Upper lobe of right lung (tissue), 1 donor: ENCODE measurements at regions not wholly inside any gene's neighbourhood (a gene's known extent, or its start where the extent isn't known, plus 50 kb on each side); places are given as distances from the start of the nearest gene placed in this dataset.
"Not testable (repeated sequence)": the region's sequence is repeated elsewhere in the genome, so short reads cannot be mapped to it uniquely, and the experiment has no call there.

ENCODE experiments used
- ATAC-seq: fragments of 200-7000 bp; cut with Tn5 transposase; one replicate; pipeline ENCODE4 v1.9.1; 2020; ENCODE audit warnings: mild to moderate bottlenecking, moderate library complexity
- DNase-seq: peaks from one replicate; pipeline ENCODE4 v3.0.0-alpha.2; 2020
- H3K27ac ChIP-seq: fragments of 200-600 bp; one replicate; pipeline ENCODE4 v1.8.0; 2022
- H3K27me3 ChIP-seq: fragments of 200-600 bp; one replicate; pipeline ENCODE4 v1.8.0; 2022; ENCODE audit warnings: mild to moderate bottlenecking
- H3K36me3 ChIP-seq: fragments of 200-600 bp; one replicate; pipeline ENCODE4 v1.8.0; 2022
- H3K4me1 ChIP-seq: fragments of 200-600 bp; one replicate; pipeline ENCODE4 v1.8.0; 2022
- H3K4me3 ChIP-seq: fragments of 200-600 bp; one replicate; pipeline ENCODE4 v1.8.0; 2022; ENCODE audit warnings: mild to moderate bottlenecking
- H3K9me3 ChIP-seq: fragments of 200-600 bp; one replicate; pipeline ENCODE4 v1.8.0; 2022
- intact Hi-C: fragments of 100-400 bp; cut with DNase I; formaldehyde crosslinking; loops from one replicate; pipeline ENCODE4 v1.11.0; 2022
- TF ChIP-seq, protein P1 (sequence below): fragments of 200-600 bp; IDR thresholded peaks from one replicate; pipeline ENCODE4 v1.8.0; 2022; ENCODE audit warnings: antibody characterized with exemption
- donor health status: DM: no; HTN: yes; CAD: no; lungs with severe emphysema.

DNA sequence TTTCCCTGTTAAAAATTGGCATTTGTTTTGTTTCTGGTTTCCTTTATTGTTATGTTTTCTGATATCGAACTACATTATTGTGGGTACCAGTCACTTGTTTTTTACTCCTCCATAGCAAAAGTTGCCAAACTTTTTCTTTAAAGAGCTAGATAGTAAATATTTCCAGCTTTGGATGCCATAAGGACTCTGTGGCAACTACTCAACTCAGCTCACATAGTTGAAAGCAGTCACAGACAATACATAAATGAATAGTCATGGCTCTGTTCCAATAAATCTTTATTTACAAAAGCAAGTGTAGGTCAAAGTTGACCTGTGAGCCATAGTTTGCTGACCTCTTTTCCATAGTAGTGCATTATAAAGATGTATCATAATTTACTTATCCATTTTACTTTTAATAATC is 305.0 kb downstream of the RASEF start:
- TF ChIP-seq, protein P1, sequence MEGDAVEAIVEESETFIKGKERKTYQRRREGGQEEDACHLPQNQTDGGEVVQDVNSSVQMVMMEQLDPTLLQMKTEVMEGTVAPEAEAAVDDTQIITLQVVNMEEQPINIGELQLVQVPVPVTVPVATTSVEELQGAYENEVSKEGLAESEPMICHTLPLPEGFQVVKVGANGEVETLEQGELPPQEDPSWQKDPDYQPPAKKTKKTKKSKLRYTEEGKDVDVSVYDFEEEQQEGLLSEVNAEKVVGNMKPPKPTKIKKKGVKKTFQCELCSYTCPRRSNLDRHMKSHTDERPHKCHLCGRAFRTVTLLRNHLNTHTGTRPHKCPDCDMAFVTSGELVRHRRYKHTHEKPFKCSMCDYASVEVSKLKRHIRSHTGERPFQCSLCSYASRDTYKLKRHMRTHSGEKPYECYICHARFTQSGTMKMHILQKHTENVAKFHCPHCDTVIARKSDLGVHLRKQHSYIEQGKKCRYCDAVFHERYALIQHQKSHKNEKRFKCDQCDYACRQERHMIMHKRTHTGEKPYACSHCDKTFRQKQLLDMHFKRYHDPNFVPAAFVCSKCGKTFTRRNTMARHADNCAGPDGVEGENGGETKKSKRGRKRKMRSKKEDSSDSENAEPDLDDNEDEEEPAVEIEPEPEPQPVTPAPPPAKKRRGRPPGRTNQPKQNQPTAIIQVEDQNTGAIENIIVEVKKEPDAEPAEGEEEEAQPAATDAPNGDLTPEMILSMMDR = no peak

DNA sequence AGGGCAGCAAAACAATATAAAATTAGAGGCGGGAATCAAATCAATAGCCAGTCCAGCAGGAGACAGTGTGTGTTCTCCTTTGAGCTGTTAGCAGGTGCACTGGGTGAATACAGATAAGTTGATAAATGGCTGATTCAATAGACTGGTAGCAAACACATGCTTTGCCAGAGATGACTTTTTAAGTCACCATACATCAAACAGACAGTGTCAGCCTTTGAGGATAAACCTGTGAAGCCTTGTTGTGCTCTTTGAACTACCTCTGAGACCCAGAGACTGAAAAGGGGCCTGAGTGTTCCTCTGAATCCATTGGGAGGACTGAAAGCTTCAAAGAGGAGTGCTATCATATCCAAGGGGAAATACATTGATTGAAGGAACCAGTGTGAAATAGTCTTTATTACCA is 301.9 kb downstream of the RASEF start:
- Histone ChIP-seq H3K36me3 (no peaks in the 10 kb centered on the region), H3K4me1 (no peaks in the 10 kb centered on the region), H3K9me3 (no peaks in the 10 kb centered on the region), H3K27me3 (no peaks in the 10 kb centered on the region), H3K4me3 (no peak overlapping the region), H3K27ac (no peak overlapping the region)
- no peak for ATAC-seq
- intact Hi-C loops = no loop called here
- TF ChIP-seq, protein P1 = no peak
- DNase-seq = no peak

More for the DNA sequence above, 305.0 kb downstream of the RASEF start:
- Histone ChIP-seq H3K4me1 (no peaks in the 10 kb centered on the region), H3K27me3 (no peaks in the 10 kb centered on the region), H3K9me3 (no peaks in the 10 kb centered on the region), H3K27ac (no peak overlapping the region), H3K36me3 (no peaks in the 10 kb centered on the region), H3K4me3 (no peak overlapping the region)
- ATAC-seq (no peak), DNase-seq (no peak)
- intact Hi-C loops = no loop called here

DNA sequence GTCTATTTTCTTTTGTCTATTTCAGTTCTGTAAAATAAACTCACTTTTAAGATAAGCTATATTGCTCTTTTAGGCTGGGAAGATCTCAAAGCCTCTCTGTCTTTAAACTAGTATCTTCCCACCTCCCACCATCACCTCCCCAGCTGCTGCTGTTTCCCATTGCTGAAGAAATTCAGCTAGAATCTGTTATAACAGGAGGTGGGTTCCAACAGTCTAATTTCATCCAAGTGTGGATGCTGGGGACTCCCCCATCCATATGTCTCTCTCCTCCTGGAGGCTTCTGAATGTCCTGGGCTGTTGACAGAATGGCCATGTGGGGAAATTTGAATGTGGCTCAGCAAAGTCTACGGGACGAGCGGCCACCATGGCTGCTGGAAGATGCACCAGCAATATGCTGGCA is 301.0 kb downstream of the RASEF start:
- Histone ChIP-seq H3K27me3 (no peaks in the 10 kb centered on the region), H3K27ac (no peak overlapping the region), H3K36me3 (no peaks in the 10 kb centered on the region), H3K4me3 (no peak overlapping the region), H3K9me3 (no peaks in the 10 kb centered on the region), H3K4me1 (no peaks in the 10 kb centered on the region)
- TF ChIP-seq, protein P1 = no peak
- intact Hi-C loops = no loop called here
- DNase-seq (no peak), ATAC-seq (no peak)

DNA sequence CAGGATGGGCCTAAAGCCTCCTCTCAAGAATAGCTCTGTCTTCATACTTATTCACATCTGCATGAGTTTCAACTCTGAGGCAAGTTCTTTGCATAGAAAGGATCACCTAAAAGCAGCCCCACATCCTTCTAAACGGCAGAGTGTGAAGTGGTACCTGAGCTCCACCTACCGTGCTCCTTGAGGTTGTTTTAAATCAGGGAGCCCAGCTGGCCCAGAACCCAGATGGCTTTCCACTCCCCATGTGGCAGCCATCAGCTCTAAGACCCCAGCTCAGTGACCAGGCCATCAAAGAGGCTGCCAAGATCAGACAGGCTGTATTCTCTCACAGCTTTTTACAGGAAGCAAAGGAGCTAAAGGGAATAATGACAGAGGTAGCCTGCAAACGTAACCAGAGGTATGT is 299.3 kb downstream of the RASEF start:
- Histone ChIP-seq H3K27me3 (no peaks in the 10 kb centered on the region), H3K36me3 (no peaks in the 10 kb centered on the region), H3K27ac (no peak overlapping the region), H3K4me3 (no peak overlapping the region), H3K9me3 (no peaks in the 10 kb centered on the region), H3K4me1 (no peaks in the 10 kb centered on the region)
- TF ChIP-seq, protein P1 = no peak
- intact Hi-C loops = no loop called here
- ATAC-seq (no peak), DNase-seq (no peak)

DNA sequence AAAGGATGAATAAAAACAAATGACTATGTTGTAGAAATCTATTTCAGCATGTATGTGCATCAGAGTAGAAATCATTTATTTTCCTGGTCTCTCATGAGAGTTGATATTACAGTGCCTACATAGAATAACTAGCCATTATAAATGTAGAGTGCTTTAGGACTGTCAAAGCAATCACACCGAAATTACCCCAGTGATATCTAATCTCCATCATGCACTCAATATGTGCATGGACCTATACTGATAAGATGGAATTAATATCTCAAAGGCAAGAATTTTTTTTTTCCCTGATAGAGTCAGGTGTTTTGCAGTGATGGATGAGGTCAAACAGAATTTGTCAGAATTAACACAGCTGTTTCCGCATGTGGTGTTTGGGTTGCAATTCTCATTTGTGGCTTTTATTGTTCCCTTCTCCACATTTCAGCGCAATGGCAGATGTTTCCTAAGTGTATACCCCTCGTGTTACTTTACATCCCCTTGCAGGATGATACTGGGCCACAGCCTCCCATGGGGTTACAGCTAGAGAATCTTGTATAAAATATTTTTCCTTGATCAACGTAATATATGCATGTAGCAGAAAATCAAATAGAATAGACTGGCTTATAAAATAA is 298.8 kb downstream of the RASEF start:
- DNase-seq = no peak
- Histone ChIP-seq H3K27me3 (no peaks in the 10 kb centered on the region), H3K36me3 (no peaks in the 10 kb centered on the region), H3K4me3 (no peak overlapping the region), H3K27ac (no peak overlapping the region), H3K9me3 (no peaks in the 10 kb centered on the region), H3K4me1 (no peaks in the 10 kb centered on the region)
- TF ChIP-seq, protein P1 = no peak
- ATAC-seq = no peak
- intact Hi-C loops = no loop called here

DNA sequence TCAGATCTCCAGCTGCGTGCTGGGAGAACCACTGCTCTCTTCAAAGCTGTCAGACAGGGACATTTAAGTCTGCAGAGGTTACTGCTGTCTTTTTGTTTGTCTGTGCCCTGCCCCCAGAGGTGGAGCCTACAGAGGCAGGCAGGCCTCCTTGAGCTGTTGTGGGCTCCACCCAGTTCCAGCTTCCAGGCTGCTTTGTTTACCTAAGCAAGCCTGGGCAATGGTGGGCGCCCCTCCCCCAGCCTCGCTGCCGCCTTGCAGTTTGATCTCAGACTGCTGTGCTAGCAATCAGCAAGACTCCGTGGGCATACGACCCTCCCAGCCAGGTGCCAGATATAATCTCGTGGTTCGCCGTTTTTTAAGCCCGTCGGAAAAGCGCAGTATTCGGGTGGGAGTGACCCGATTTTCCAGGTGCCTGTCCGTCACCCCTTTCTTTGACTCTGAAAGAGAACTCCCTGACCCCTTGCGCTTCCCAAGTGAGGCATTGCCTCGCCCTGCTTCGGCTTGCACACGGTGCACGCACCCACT is 288.2 kb downstream of the RASEF start:
- H3K36me3 ChIP-seq, DNase-seq, intact Hi-C loops, H3K9me3 ChIP-seq, H3K27ac ChIP-seq, H3K4me3 ChIP-seq, H3K4me1 ChIP-seq, ATAC-seq, H3K27me3 ChIP-seq: not testable (repeated sequence)
